ENCODE measurements at regions not wholly inside any gene's neighbourhood (a gene's known extent, or its start where the extent isn't known, plus 50 kb on each side); places are given as distances from the start of the nearest gene placed in this dataset.

- H3K36me3 Mint-ChIP-seq (ENCODE audit: low read depth): no peaks in the 10 kb centered on the region
- H3K9me3 Mint-ChIP-seq (ENCODE audit: low read depth): no peaks in the 10 kb centered on the region
- peaks cover 43% of the 10 kb centered on the region for H3K27me3 Mint-ChIP-seq (ENCODE audit: low read depth)
- TF ChIP-seq CTCF (IDR thresholded peaks at IDR 0.05): no peak
- no peak for DNase-seq (ENCODE audit: low spot score)
- peaks cover 5% of the 10 kb centered on the region for H3K4me1 Mint-ChIP-seq (ENCODE audit: low read depth)
- no peak overlapping the region for H3K4me3 Mint-ChIP-seq (ENCODE audit: unreplicated experiment)
- no peak overlapping the region for H3K27ac Mint-ChIP-seq (ENCODE audit: unreplicated experiment)
Observed at GRCh38 chr3:14590569-14590968, 50.4 kb upstream of the GRIP2 start.

- DNase-seq (ENCODE audit: low spot score): no peak
- H3K4me3 Mint-ChIP-seq (ENCODE audit: unreplicated experiment): no peak overlapping the region
- peaks cover 5% of the 10 kb centered on the region for H3K4me1 Mint-ChIP-seq (ENCODE audit: low read depth)
- no peaks in the 10 kb centered on the region for H3K36me3 Mint-ChIP-seq (ENCODE audit: low read depth)
- peaks cover 37% of the 10 kb centered on the region for H3K27me3 Mint-ChIP-seq (ENCODE audit: low read depth)
- H3K27ac Mint-ChIP-seq (ENCODE audit: unreplicated experiment): no peak overlapping the region
- TF ChIP-seq CTCF (IDR thresholded peaks at IDR 0.05): no peak
- no peaks in the 10 kb centered on the region for H3K9me3 Mint-ChIP-seq (ENCODE audit: low read depth)
Observed at GRCh38 chr3:14592390-14592789, 52.2 kb upstream of the GRIP2 start.

GRCh38 chr3:14592836-14593235, 52.7 kb upstream of the GRIP2 start:
- Mint-ChIP-seq H3K36me3 (ENCODE audit: low read depth) (no peaks in the 10 kb centered on the region), H3K27me3 (ENCODE audit: low read depth) (peaks cover 34% of the 10 kb centered on the region), H3K9me3 (ENCODE audit: low read depth) (no peaks in the 10 kb centered on the region), H3K27ac (ENCODE audit: unreplicated experiment) (no peak overlapping the region), H3K4me1 (ENCODE audit: low read depth) (peaks cover 2% of the 10 kb centered on the region), H3K4me3 (ENCODE audit: unreplicated experiment) (no peak overlapping the region)
- DNase-seq (ENCODE audit: low spot score): no peak
- no peak for TF ChIP-seq CTCF (IDR thresholded peaks at IDR 0.05)

GRCh38 chr3:14594234-14594633, 54.1 kb upstream of the GRIP2 start:
- peaks cover 42% of the 10 kb centered on the region for H3K27me3 Mint-ChIP-seq (ENCODE audit: low read depth)
- no peaks in the 10 kb centered on the region for H3K9me3 Mint-ChIP-seq (ENCODE audit: low read depth)
- H3K36me3 Mint-ChIP-seq (ENCODE audit: low read depth): no peaks in the 10 kb centered on the region
- no peaks in the 10 kb centered on the region for H3K4me1 Mint-ChIP-seq (ENCODE audit: low read depth)
- no peak overlapping the region for H3K27ac Mint-ChIP-seq (ENCODE audit: unreplicated experiment)
- TF ChIP-seq CTCF (IDR thresholded peaks at IDR 0.05): no peak
- DNase-seq (ENCODE audit: low spot score): no peak
- H3K4me3 Mint-ChIP-seq (ENCODE audit: unreplicated experiment): no peak overlapping the region

- no peak overlapping the region for H3K27ac Mint-ChIP-seq (ENCODE audit: unreplicated experiment)
- no peak for DNase-seq (ENCODE audit: low spot score)
- no peaks in the 10 kb centered on the region for H3K9me3 Mint-ChIP-seq (ENCODE audit: low read depth)
- no peaks in the 10 kb centered on the region for H3K4me1 Mint-ChIP-seq (ENCODE audit: low read depth)
- no peaks in the 10 kb centered on the region for H3K36me3 Mint-ChIP-seq (ENCODE audit: low read depth)
- no peak for TF ChIP-seq CTCF (IDR thresholded peaks at IDR 0.05)
- H3K27me3 Mint-ChIP-seq (ENCODE audit: low read depth): peaks cover 38% of the 10 kb centered on the region
- H3K4me3 Mint-ChIP-seq (ENCODE audit: unreplicated experiment): no peak overlapping the region
Observed at GRCh38 chr3:14595561-14595960, 55.4 kb upstream of the GRIP2 start.
